GM18951 (cell line): ENCODE measurements at regions not wholly inside any gene's neighbourhood (a gene's known extent, or its start where the extent isn't known, plus 50 kb on each side); places are given as distances from the start of the nearest gene placed in this dataset.

Source experiments
- POLR2A ChIP-seq: IDR thresholded peaks from 4 replicates; pipeline ENCODE4 v1.6.1; 2011; ENCODE audit warnings: mild to moderate bottlenecking; ENCODE audit not compliant: insufficient read length, insufficient read depth; ENCODE audit errors: extremely low read depth
- in situ Hi-C: fragments of 300-500 bp; cut with MboI; formaldehyde crosslinking; loops from one replicate; pipeline ENCODE4 v1.12.0; 2022; ENCODE audit warnings: low sequenced_read_pairs, mixed read lengths, inconsistent platforms; ENCODE audit not compliant: unreplicated experiment

- TF ChIP-seq POLR2A, result no peak
- in situ Hi-C loops, result no loop called here
Measured at GRCh38 chr6:12578751-12579150, 137.8 kb upstream of the PHACTR1 start.

- TF ChIP-seq POLR2A, result no peak
- in situ Hi-C loops, result no loop called here
Measured at GRCh38 chr6:12580290-12580689, 136.3 kb upstream of the PHACTR1 start.

- TF ChIP-seq POLR2A, result no peak
- in situ Hi-C loops, result no loop called here
Measured at GRCh38 chr6:12582421-12583110, 134.0 kb upstream of the PHACTR1 start.

DNA sequence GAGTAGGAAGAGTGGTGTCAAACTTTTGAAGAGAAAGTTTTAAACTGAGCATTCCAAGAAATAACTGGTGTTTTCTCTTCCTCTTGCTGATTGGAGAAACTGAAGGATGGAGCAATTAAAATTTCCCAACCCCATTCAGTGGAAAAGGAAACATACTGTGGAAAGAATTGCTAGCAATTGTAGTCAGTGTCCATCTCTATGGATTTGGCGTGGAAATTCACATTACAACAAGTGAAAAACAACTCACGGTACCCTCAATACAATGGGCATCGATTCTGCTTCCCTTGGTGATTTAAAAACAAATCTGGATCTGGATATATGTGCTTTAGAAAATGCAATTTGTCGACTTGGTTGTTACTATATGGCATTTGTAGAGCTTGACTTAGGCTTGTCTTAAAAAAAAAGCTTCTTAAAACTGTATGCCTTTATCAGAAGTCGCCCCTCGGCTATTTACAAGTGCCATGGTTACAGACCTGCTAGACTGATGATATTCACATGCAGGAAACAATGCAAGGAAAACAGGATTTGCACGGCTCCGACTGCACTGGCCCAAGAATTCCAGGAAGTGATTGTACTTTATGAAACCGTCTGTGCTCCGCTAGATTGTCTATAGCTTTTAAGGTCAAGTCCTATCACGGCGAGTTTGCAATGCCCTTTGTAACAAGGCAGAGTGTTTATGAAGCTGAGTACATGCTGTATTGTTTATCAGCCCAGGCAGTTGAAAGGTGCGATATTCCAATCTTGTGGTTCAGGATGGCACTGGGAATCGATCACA lies 131.7 kb upstream of the PHACTR1 start:
- no peak for TF ChIP-seq POLR2A
- in situ Hi-C loops, result no loop called here

GRCh38 chr6:12585497-12585958 lies 131.0 kb upstream of the PHACTR1 start:
- TF ChIP-seq POLR2A, result no peak
- in situ Hi-C loops, result no loop called here

- in situ Hi-C loops, result no loop called here
- no peak for TF ChIP-seq POLR2A
Measured at GRCh38 chr6:12586721-12587480, 129.7 kb upstream of the PHACTR1 start.

DNA sequence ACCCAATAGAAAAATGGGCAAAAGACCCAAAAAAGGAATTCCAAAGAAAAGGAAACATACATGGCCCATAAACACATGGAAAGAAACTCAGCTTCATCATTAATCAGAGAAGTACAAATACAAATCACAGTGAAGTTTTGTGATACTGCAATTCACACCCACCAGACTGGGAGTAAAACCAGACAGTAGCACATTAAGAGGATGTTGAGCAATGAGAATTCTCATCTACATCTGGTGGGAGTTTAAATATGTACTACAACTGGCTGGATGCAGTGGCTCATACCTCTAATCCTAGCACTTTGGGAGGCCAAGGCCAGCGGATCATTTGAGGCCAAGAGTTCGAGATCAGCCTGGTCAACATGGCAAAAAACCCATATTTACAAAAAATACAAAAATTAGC lies 125.7 kb upstream of the PHACTR1 start:
- no peak for TF ChIP-seq POLR2A
- in situ Hi-C loops, result loop anchor here (10.0 kb wide), 2 partner anchors 216 to 296 kb away; partner anchors contain the start of gene EDN1

- no peak for TF ChIP-seq POLR2A
- in situ Hi-C loops, result loop anchor here (10.0 kb wide), 2 partner anchors 218 to 298 kb away; partner anchors contain the start of gene EDN1
Measured at GRCh38 chr6:12592634-12593033, 123.9 kb upstream of the PHACTR1 start.

DNA sequence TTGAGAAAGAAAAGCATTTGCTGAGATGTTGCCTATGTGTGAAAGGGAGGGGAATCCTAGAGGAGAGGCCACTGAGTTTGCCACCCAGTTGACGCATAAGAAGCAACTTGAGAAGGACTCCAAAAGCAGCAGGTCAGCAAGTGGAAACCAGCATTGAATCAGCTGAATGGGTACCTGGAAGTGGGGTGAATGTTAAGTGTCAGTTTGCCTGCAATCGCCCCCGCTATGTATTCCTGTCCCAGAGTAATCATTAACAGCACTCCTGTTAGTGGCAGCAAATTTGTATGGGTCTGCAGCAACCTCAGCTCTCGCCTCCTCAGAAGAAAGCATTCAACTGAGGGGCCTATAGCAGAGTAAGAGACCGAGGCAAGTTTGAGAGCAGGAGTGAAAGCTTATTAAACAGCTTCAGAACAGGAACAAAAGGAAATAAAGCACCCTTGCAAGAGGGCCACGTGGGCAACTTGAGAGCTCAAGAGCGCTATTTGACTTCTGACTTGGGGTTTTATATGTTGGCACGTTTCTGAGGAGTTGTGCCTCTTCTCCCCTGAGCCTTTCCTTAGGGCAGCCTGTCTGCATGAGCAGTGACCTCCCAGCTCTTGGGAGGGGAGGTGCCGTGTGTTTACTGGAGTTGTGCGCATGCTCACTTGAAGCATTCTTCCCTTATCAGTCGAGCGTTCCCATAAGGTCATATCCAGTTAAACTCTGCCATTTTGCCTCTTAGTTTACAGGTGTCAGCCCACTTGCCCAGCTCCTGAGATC lies 122.6 kb upstream of the PHACTR1 start:
- no peak for TF ChIP-seq POLR2A
- in situ Hi-C loops, result loop anchor here (10.0 kb wide), 2 partner anchors 219 to 299 kb away; partner anchors contain the start of gene EDN1

- no peak for TF ChIP-seq POLR2A
- in situ Hi-C loops, result loop anchor here (10.0 kb wide), 2 partner anchors 220 to 300 kb away; partner anchors contain the start of gene EDN1
Measured at GRCh38 chr6:12594530-12594893, 122.1 kb upstream of the PHACTR1 start.

DNA sequence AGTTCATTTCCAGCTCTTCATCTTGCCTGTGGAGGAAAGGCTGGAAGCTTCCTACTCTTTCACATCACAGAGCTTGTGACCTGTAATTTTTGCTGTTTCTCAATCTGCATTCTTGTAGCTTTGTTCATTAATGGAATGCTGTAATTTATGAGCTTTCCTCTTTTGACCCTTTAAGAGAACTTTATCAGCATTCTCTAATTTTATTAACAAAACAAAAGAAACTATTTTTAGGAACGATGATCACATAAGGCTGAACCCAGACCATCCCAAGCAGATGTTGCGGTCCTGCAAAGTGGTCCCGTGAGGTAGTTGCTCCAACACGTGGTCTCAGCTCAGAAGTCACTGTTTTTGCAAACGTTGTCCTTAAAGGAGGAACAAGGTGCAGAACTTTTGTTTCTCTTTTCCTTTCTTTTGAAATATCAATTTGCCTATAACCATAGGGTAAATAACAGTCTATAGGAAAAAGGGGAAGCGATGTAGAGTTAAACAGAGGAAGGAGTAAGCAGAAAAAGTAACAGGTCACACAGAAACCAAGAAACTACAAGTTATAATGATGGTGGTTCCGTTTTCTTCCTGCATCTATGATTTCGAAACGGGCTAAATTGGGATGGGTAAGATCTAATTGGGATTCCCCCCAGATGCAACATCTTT lies 121.3 kb upstream of the PHACTR1 start:
- TF ChIP-seq POLR2A, result no peak
- in situ Hi-C loops, result loop anchor here (10.0 kb wide), 2 partner anchors 220 to 300 kb away; partner anchors contain the start of gene EDN1

- in situ Hi-C loops, result loop anchor here (10.0 kb wide), 2 partner anchors 222 to 302 kb away; partner anchors contain the start of gene EDN1
Measured at GRCh38 chr6:12596731-12597130, 119.8 kb upstream of the PHACTR1 start.

GRCh38 chr6:12598919-12599318 lies 117.6 kb upstream of the PHACTR1 start:
- no peak for TF ChIP-seq POLR2A
- in situ Hi-C loops, result loop anchor here (10.0 kb wide), 2 partner anchors 224 to 304 kb away; partner anchors contain the start of gene EDN1

More at GRCh38 chr6:12596731-12597130, 119.8 kb upstream of the PHACTR1 start:
- TF ChIP-seq POLR2A, result no peak
